GM13976 (cell line): ENCODE measurements at regions not wholly inside any gene's neighbourhood (a gene's known extent, or its start where the extent isn't known, plus 50 kb on each side); places are given as distances from the start of the nearest gene placed in this dataset.
A peak's percentile ranks its signal among the peaks of the same experiment; 100 is the strongest.
"Not testable (repeated sequence)": the region's sequence is repeated elsewhere in the genome, so short reads cannot be mapped to it uniquely, and the experiment has no call there.

Experiments used
- DNase-seq: peaks from one replicate; pipeline ENCODE4 v3.0.0; 2012; ENCODE audit warnings: low spot score
- CTCF ChIP-seq: IDR thresholded peaks from 2 replicates; pipeline ENCODE4 v1.5.1; 2012; ENCODE audit warnings: borderline replicate concordance, mild to moderate bottlenecking; ENCODE audit not compliant: insufficient read depth; ENCODE audit errors: extremely low read depth, missing control alignments, control extremely low read depth
- in situ Hi-C: fragments of 300-500 bp; cut with MboI; formaldehyde crosslinking; loops from one replicate; pipeline ENCODE4 v1.12.0; 2022; ENCODE audit warnings: low sequenced_read_pairs, mixed read lengths, inconsistent platforms; ENCODE audit not compliant: unreplicated experiment

GRCh38 chr9:89945133-89945532 lies 340.3 kb downstream of the GADD45G start:
- no peak for TF ChIP-seq CTCF
- in situ Hi-C loops: no loop called here
- no peak for DNase-seq

- TF ChIP-seq CTCF: no peak
- DNase-seq: no peak
- in situ Hi-C loops: no loop called here
Measured at GRCh38 chr9:89946741-89947140, 341.9 kb downstream of the GADD45G start.

- DNase-seq: no peak
- TF ChIP-seq CTCF: no peak
- in situ Hi-C loops: no loop called here
Measured at GRCh38 chr9:89949111-89949510, 344.3 kb downstream of the GADD45G start.

- in situ Hi-C loops: no loop called here
- TF ChIP-seq CTCF: no peak
- no peak for DNase-seq
Measured at GRCh38 chr9:89951675-89952074, 346.9 kb downstream of the GADD45G start.

GRCh38 chr9:89952401-89952800 lies 347.6 kb downstream of the GADD45G start:
- DNase-seq: peak; percentile 33
- TF ChIP-seq CTCF: no peak
- in situ Hi-C loops: no loop called here

- in situ Hi-C loops: not testable (repeated sequence)
Measured at GRCh38 chr9:89953263-89953662, 348.5 kb downstream of the GADD45G start.

GRCh38 chr9:89953824-89954615 lies 349.2 kb downstream of the GADD45G start:
- in situ Hi-C loops: no loop called here
- TF ChIP-seq CTCF: no peak
- no peak for DNase-seq

More at GRCh38 chr9:89953263-89953662, 348.5 kb downstream of the GADD45G start:
- DNase-seq: not testable (repeated sequence)
